ENCODE measurements at regions not wholly inside any gene's neighbourhood (a gene's known extent, or its start where the extent isn't known, plus 50 kb on each side); places are given as distances from the start of the nearest gene placed in this dataset.

GRCh38 chr5:118768607-118769175, 219.7 kb downstream of the DTWD2 start:
- TF ChIP-seq YY1 (IDR thresholded peaks at IDR 0.05; ENCODE audit: insufficient read depth, insufficient read length) (no peak), ZNF274 (IDR thresholded peaks at IDR 0.05; ENCODE audit: low read depth, low read length) (no peak)

Measured in NT2/D1 (cell line).